ENCODE measurements at regions not wholly inside any gene's neighbourhood (a gene's known extent, or its start where the extent isn't known, plus 50 kb on each side); places are given as distances from the start of the nearest gene placed in this dataset.

DNA sequence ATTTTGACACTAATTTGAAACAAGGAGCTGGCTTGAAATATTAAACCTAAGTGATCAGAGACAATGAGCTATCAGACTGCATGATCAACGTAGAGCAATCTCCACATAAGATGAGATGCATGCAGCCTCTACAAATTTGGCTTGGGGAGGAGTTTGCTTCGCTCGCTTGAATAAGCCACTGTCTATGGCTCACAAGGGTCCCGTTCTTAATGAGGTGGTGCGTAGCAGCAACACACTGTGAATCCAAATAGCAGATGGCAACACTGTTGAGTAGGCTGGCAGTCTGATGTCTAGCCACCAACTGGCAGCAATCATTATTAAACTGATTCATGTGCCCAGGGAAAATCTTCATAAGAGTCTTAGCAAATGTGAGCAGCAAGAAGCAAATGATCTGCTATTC, 125.4 kb upstream of the CCDC54 start:
- DNase-seq, result no peak

GRCh38 chr3:107256963-107257362, 120.3 kb upstream of the CCDC54 start:
- no peak for DNase-seq

GRCh38 chr3:107258300-107258699, 118.9 kb upstream of the CCDC54 start:
- DNase-seq, result no peak

- no peak for DNase-seq
Observed at GRCh38 chr3:107260207-107260606, 117.0 kb upstream of the CCDC54 start.

GRCh38 chr3:107263269-107264021, 113.8 kb upstream of the CCDC54 start:
- DNase-seq, result no peak

GRCh38 chr3:107264888-107265287, 112.4 kb upstream of the CCDC54 start:
- DNase-seq, result no peak

DNA sequence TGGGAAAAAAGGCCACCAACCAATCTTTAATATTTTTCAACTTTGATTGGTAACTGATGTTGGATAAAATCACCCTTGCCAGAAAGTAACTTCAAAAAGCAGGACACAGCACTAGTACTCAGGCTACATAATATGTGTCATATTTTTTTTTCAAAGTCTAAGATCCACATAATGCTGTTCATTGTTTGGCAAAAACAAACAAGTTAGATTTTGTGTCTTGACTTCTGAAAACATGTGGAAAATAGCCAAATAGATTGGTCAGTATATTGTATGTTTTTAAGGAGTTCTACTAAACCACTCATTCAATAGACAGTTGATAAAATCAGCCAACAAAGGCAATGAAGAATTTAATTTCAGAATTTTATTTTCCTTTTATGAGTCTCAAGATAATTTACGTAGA, 111.7 kb upstream of the CCDC54 start:
- DNase-seq, result no peak

GRCh38 chr3:107268469-107268868, 108.8 kb upstream of the CCDC54 start:
- no peak for DNase-seq

- no peak for DNase-seq
Observed at GRCh38 chr3:107269136-107269535, 108.1 kb upstream of the CCDC54 start.

- peak in 1 of 2 donors; percentile 12 for DNase-seq
Observed at GRCh38 chr3:107271787-107272387, 105.4 kb upstream of the CCDC54 start.

- DNase-seq, result no peak
Observed at GRCh38 chr3:107272471-107272870, 104.8 kb upstream of the CCDC54 start.

- no peak for DNase-seq
Observed at GRCh38 chr3:107272885-107273284, 104.4 kb upstream of the CCDC54 start.

DNA sequence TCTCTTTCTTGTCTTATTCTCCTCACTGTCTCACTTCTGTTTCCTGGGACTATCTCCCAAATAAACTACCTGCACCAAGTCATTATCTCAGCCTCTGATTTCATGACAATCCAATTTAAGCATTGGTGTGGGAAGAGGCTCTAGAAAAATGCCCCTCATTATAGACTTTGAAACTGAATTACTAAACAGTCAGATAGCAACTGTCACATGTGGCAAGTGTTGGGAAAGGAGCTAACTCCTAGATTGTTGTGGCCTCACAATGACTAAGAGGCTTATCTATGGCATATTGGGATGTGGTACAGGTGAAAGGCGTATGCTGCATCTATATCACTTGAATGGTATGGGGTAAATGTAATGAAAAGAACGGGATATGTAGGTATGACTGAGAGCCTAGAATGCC, 103.5 kb upstream of the CCDC54 start:
- DNase-seq, result no peak

GRCh38 chr3:107275511-107275910, 101.7 kb upstream of the CCDC54 start:
- no peak for DNase-seq

- DNase-seq, result no peak
Observed at GRCh38 chr3:107283948-107284347, 93.3 kb upstream of the CCDC54 start.

DNA sequence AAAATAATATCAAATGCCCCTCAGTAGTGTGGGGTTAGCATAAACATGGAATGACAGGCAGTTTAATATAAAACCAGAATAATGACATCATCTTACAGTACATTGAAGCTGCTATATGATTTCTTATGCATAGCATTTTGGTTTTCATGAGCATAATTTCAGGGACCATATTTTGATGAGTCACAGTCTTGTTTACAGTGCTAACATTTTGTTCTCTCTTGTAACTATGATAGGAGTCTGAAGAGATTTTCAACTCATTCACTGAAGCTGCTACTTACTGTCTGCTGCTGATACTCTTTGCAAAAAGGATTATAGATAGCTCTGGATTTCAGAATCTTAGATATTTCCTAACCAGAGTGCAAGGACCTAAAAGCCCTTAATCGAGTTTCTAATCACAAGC, 92.6 kb upstream of the CCDC54 start:
- no peak for DNase-seq

- DNase-seq, result no peak
Observed at GRCh38 chr3:107285197-107285596, 92.0 kb upstream of the CCDC54 start.

DNA sequence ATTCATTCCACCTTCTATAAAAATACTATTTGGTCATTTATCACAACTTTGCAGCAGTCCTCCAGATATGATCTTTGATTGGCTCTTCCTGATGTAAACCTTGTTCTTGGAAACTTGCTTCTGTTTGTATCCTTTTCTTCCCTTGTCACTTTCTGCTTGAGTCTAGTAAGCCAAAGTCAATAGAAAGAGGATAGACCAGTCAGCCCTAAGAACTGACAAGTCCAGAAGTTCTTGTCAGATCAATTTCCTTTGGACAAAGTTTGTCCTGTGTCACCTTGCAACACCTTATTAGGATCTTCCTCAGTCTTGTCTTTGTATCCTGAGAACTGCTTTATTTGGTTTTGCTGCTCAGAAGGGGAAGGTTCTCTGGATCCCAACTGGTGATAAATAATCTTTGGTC, 87.9 kb upstream of the CCDC54 start:
- no peak for DNase-seq

GRCh38 chr3:107294117-107294516, 83.1 kb upstream of the CCDC54 start:
- no peak for DNase-seq

- no peak for DNase-seq
Observed at GRCh38 chr3:107297597-107297996, 79.6 kb upstream of the CCDC54 start.

DNA sequence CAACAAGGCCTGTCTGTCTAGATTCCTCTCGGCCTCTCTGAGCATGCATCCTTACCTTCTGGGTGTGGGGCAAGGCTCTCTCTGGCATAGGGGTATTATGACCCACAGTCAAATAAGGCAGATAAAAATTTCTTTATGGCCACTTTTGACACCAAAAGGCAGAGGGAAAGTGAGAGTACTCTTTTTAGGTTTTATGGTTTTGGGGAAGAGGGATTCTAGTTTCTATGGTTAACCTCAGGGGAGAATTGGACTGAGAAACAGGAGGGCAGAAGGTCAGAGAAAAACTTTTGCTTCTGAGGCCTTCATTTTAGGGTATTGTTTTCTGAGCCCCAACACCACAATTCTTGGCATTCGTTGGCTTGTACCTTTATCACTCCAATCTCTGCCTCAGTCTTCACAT, 70.0 kb upstream of the CCDC54 start:
- DNase-seq, result no peak

- DNase-seq, result no peak
Observed at GRCh38 chr3:107308716-107309115, 68.5 kb upstream of the CCDC54 start.

- no peak for DNase-seq
Observed at GRCh38 chr3:107309312-107309711, 67.9 kb upstream of the CCDC54 start.

- no peak for DNase-seq
Observed at GRCh38 chr3:107313711-107314110, 63.5 kb upstream of the CCDC54 start.

DNA sequence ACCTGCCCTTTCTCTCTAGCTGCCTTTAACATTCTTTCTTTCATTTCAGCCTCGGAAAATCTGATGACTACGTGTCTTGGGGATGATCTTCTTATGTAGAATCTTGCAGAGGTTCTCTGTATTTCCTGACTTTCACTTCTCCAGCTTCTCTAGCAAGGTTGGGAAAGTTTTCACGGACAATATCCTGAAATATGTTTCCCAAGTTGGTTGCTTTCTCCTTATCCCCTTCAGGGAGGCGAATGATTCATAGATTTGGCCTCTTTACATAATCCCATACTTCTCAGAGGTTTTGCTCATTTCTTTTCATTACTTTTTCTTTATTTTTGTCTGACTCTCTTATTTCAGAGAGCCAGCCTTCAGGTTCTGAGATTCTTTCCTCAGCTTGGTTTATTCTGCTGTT, 62.1 kb upstream of the CCDC54 start:
- DNase-seq, result no peak

All from CD4-positive, alpha-beta T cell treated with Interleukin-1 beta for 1 hour (primary cell).